Fibroblast of lung (primary cell): ENCODE measurements at regions not wholly inside any gene's neighbourhood (a gene's known extent, or its start where the extent isn't known, plus 50 kb on each side); places are given as distances from the start of the nearest gene placed in this dataset.

Experiments
- DNase-seq, 2 donors: peaks; one replicate each; pipeline versions ENCODE4 v3.0.0 to v3.0.0-alpha.2; 2010; ENCODE audit warnings: low read depth in 2 of 2
- H2AFZ ChIP-seq: 2 replicates; pipeline ENCODE4 v1.5.1; 2012; ENCODE audit warnings: low read length, control low read depth, inconsistent platforms
- H3K27ac ChIP-seq: 2 replicates; pipeline ENCODE4 v1.5.1; 2011; ENCODE audit warnings: low read length, control low read depth; ENCODE audit not compliant: insufficient read depth
- H3K27me3 ChIP-seq: 2 replicates; pipeline ENCODE4 v1.5.1; 2011; ENCODE audit warnings: mild to moderate bottlenecking, low read length; ENCODE audit not compliant: control insufficient read depth, insufficient read depth
- H3K36me3 ChIP-seq: 2 replicates; pipeline ENCODE4 v1.5.1; 2011; ENCODE audit warnings: low read length; ENCODE audit not compliant: control insufficient read depth, insufficient read depth
- H3K4me1 ChIP-seq: 2 replicates; pipeline ENCODE4 v1.5.1; 2011; ENCODE audit warnings: low read length; ENCODE audit not compliant: control insufficient read depth, insufficient read depth; ENCODE audit errors: extremely low read depth
- H3K4me2 ChIP-seq: 2 replicates; pipeline ENCODE4 v1.5.1; 2011; ENCODE audit warnings: low read length, control low read depth; ENCODE audit not compliant: insufficient read depth; ENCODE audit errors: extremely low read depth
- H3K4me3 ChIP-seq, 4 experiments: fragments of 200-600 bp in 1 of 4; sonication (generic) in 1 of 4; replicated peaks in 1 of 4; 2 replicates each; pipeline ENCODE4 v1.5.1; 2011 to 2016; ENCODE audit warnings: low read length in 4 of 4, low read depth in 3 of 4, mild to moderate bottlenecking in 3 of 4, control low read depth in 2 of 4, inconsistent platforms in 1 of 4, mixed read lengths in 1 of 4; ENCODE audit not compliant: insufficient read depth in 1 of 4; ENCODE audit errors: control extremely low read depth in 1 of 4
- H3K79me2 ChIP-seq: 2 replicates; pipeline ENCODE4 v1.5.1; 2012; ENCODE audit warnings: mild to moderate bottlenecking, low read length, inconsistent platforms; ENCODE audit not compliant: control insufficient read depth, insufficient read depth
- H3K9ac ChIP-seq: 2 replicates; pipeline ENCODE4 v1.5.1; 2011; ENCODE audit warnings: mild to moderate bottlenecking, low read length, control low read depth; ENCODE audit not compliant: insufficient read depth
- H3K9me3 ChIP-seq: 2 replicates; pipeline ENCODE4 v1.5.1; 2012; ENCODE audit warnings: low read depth, low read length; ENCODE audit not compliant: control insufficient read depth, insufficient read depth
- H4K20me1 ChIP-seq: 2 replicates; pipeline ENCODE4 v1.5.1; 2011; ENCODE audit warnings: low read length; ENCODE audit not compliant: control insufficient read depth, insufficient read depth; ENCODE audit errors: extremely low read depth
- CTCF ChIP-seq, 2 donors: IDR thresholded peaks in 1 of 2; conservative IDR thresholded peaks in 1 of 2; 1 replicate in 1 of 2; 2 replicates in 1 of 2; pipeline ENCODE4 v1.5.1; 2011 to 2012; ENCODE audit warnings: low read length in 2 of 2, control low read depth in 1 of 2, inconsistent platforms in 1 of 2, low read depth in 1 of 2, mild to moderate bottlenecking in 1 of 2
- EZH2 ChIP-seq: IDR thresholded peaks from 2 replicates; pipeline ENCODE4 v1.5.1; 2012; ENCODE audit warnings: low read length, control low read depth, mild to moderate bottlenecking; ENCODE audit errors: missing control alignments

- H3K36me3 ChIP-seq, result no peaks in the 10 kb centered on the region
- TF ChIP-seq EZH2, result no peak
- TF ChIP-seq CTCF (conservative IDR thresholded peaks at IDR 0.05 in 1 of 2, IDR thresholded peaks at IDR 0.05 in 1 of 2; ENCODE audit: low read depth in 1 of 2, low read length in 2 of 2), result no peak
- no peaks in the 10 kb centered on the region for H4K20me1 ChIP-seq
- H3K27ac ChIP-seq, result no peak overlapping the region
- no peak overlapping the region for H3K4me2 ChIP-seq
- H3K4me1 ChIP-seq, result no peaks in the 10 kb centered on the region
- DNase-seq, result no peak
- H2AFZ ChIP-seq, result no peak overlapping the region
- no peaks in the 10 kb centered on the region for H3K9me3 ChIP-seq
- H3K9ac ChIP-seq, result no peak overlapping the region
- H3K27me3 ChIP-seq, result no peaks in the 10 kb centered on the region
- no peak overlapping the region for H3K4me3 ChIP-seq
- no peaks in the 10 kb centered on the region for H3K79me2 ChIP-seq
Measured at GRCh38 chr12:13692332-13692731, 289.1 kb downstream of the GRIN2B start.

- H3K36me3 ChIP-seq, result no peaks in the 10 kb centered on the region
- no peaks in the 10 kb centered on the region for H4K20me1 ChIP-seq
- no peak for DNase-seq
- H3K4me3 ChIP-seq, result no peak overlapping the region
- no peak for TF ChIP-seq EZH2
- no peak for TF ChIP-seq CTCF (conservative IDR thresholded peaks at IDR 0.05 in 1 of 2, IDR thresholded peaks at IDR 0.05 in 1 of 2; ENCODE audit: low read depth in 1 of 2, low read length in 2 of 2)
- H3K9me3 ChIP-seq, result no peaks in the 10 kb centered on the region
- H3K27me3 ChIP-seq, result no peaks in the 10 kb centered on the region
- H3K4me1 ChIP-seq, result no peaks in the 10 kb centered on the region
- no peak overlapping the region for H2AFZ ChIP-seq
- H3K79me2 ChIP-seq, result no peaks in the 10 kb centered on the region
- no peak overlapping the region for H3K9ac ChIP-seq
- no peak overlapping the region for H3K4me2 ChIP-seq
- no peak overlapping the region for H3K27ac ChIP-seq
Measured at GRCh38 chr12:13691598-13691997, 289.8 kb downstream of the GRIN2B start.

GRCh38 chr12:13687633-13688032 is 293.8 kb downstream of the GRIN2B start:
- no peak overlapping the region for H3K27ac ChIP-seq
- no peaks in the 10 kb centered on the region for H4K20me1 ChIP-seq
- no peak overlapping the region for H3K4me2 ChIP-seq
- H2AFZ ChIP-seq, result no peak overlapping the region
- H3K9ac ChIP-seq, result no peak overlapping the region
- no peak overlapping the region for H3K4me3 ChIP-seq
- TF ChIP-seq CTCF (conservative IDR thresholded peaks at IDR 0.05 in 1 of 2, IDR thresholded peaks at IDR 0.05 in 1 of 2; ENCODE audit: low read depth in 1 of 2, low read length in 2 of 2) (no peak), EZH2 (no peak)
- no peaks in the 10 kb centered on the region for H3K36me3 ChIP-seq
- H3K79me2 ChIP-seq, result no peaks in the 10 kb centered on the region
- H3K27me3 ChIP-seq, result no peaks in the 10 kb centered on the region
- DNase-seq, result no peak
- H3K9me3 ChIP-seq, result no peaks in the 10 kb centered on the region
- no peaks in the 10 kb centered on the region for H3K4me1 ChIP-seq
